Dedifferentiated amniotic fluid mesenchymal stem cell (primary cell): ENCODE measurements at regions not wholly inside any gene's neighbourhood (a gene's known extent, or its start where the extent isn't known, plus 50 kb on each side); places are given as distances from the start of the nearest gene placed in this dataset.

Source experiments
- DNase-seq: peaks from one replicate; pipeline ENCODE4 v3.0.0-alpha.2; 2016; ENCODE audit errors: extremely low spot score

- DNase-seq: no peak
Measured at GRCh38 chr11:104594228-104594958, 303.9 kb downstream of the CASP12 start.

GRCh38 chr11:104588970-104589369 lies 309.3 kb downstream of the CASP12 start:
- no peak for DNase-seq

GRCh38 chr11:104588446-104588845 lies 309.8 kb downstream of the CASP12 start:
- DNase-seq: no peak

GRCh38 chr11:104584823-104585222 lies 313.4 kb downstream of the CASP12 start:
- DNase-seq: no peak

GRCh38 chr11:104583857-104584256 lies 314.4 kb downstream of the CASP12 start:
- DNase-seq: no peak

- no peak for DNase-seq
Measured at GRCh38 chr11:104582431-104582830, 315.8 kb downstream of the CASP12 start.

GRCh38 chr11:104581246-104581980 lies 316.8 kb downstream of the CASP12 start:
- no peak for DNase-seq

GRCh38 chr11:104573441-104573990 lies 324.7 kb downstream of the CASP12 start:
- DNase-seq: peak; percentile 70

- no peak for DNase-seq
Measured at GRCh38 chr11:104572279-104572678, 326.0 kb downstream of the CASP12 start.

- peak; percentile 22 for DNase-seq
Measured at GRCh38 chr11:104570078-104570701, 328.1 kb downstream of the CASP12 start.

GRCh38 chr11:104565583-104565961 lies 332.7 kb downstream of the CASP12 start:
- no peak for DNase-seq

GRCh38 chr11:104564921-104565582 lies 333.2 kb downstream of the CASP12 start:
- no peak for DNase-seq

- DNase-seq: no peak
Measured at GRCh38 chr11:104556606-104557301, 341.5 kb downstream of the CASP12 start.

- DNase-seq: no peak
Measured at GRCh38 chr11:104549019-104549418, 349.2 kb downstream of the CASP12 start.

- no peak for DNase-seq
Measured at GRCh38 chr11:104547996-104548661, 350.1 kb downstream of the CASP12 start.

- DNase-seq: no peak
Measured at GRCh38 chr11:104546501-104546900, 351.8 kb downstream of the CASP12 start.

- DNase-seq: no peak
Measured at GRCh38 chr11:104541701-104542100, 356.6 kb downstream of the CASP12 start.

- DNase-seq: no peak
Measured at GRCh38 chr11:104538313-104538712, 359.9 kb downstream of the CASP12 start.

- no peak for DNase-seq
Measured at GRCh38 chr11:104534278-104534677, 364.0 kb downstream of the CASP12 start.

GRCh38 chr11:104531894-104532293 lies 366.4 kb downstream of the CASP12 start:
- no peak for DNase-seq

GRCh38 chr11:104531075-104531474 lies 367.1 kb upstream of the PDGFD start:
- no peak for DNase-seq
